Activated CD8-positive, alpha-beta T cell treated with anti-CD3 and anti-CD28 coated beads for 36 hours (primary cell): ENCODE measurements at regions not wholly inside any gene's neighbourhood (a gene's known extent, or its start where the extent isn't known, plus 50 kb on each side); places are given as distances from the start of the nearest gene placed in this dataset.

Source experiments
- ATAC-seq: fragments of 200-7000 bp; cut with Tn5 transposase; one replicate; pipeline ENCODE4 v1.10.0; 2021; ENCODE audit warnings: mild to moderate bottlenecking, moderate library complexity
- CTCF ChIA-PET: fragments of 350-600 bp; sonication (Branson Sonifier 250); formaldehyde crosslinking; loops from one replicate; lab custom pipeline; 2021; ENCODE audit warnings: antibody characterized with exemption; lab: Charles Lee
- POLR2A ChIA-PET: fragments of 350-600 bp; sonication (Branson Sonifier 250); formaldehyde crosslinking; loops from one replicate; lab custom pipeline; 2021; ENCODE audit warnings: antibody characterized with exemption; lab: Charles Lee
- DNase-seq: peaks from one replicate; pipeline ENCODE4 v3.0.0-alpha.2; 2020
- H3K27ac Mint-ChIP-seq: one replicate; pipeline ENCODE4 v1.8.0; 2021; ENCODE audit warnings: mild to moderate bottlenecking, mixed read lengths
- H3K27me3 Mint-ChIP-seq: one replicate; pipeline ENCODE4 v1.8.0; 2021; ENCODE audit warnings: mixed read lengths
- H3K36me3 Mint-ChIP-seq: one replicate; pipeline ENCODE4 v1.8.0; 2021; ENCODE audit warnings: low read depth, mixed read lengths
- H3K4me1 Mint-ChIP-seq: one replicate; pipeline ENCODE4 v1.8.0; 2021; ENCODE audit warnings: low read depth, mixed read lengths
- H3K4me3 Mint-ChIP-seq: one replicate; pipeline ENCODE4 v1.8.0; 2021; ENCODE audit warnings: mild to moderate bottlenecking, moderate library complexity, mixed read lengths
- H3K9me3 Mint-ChIP-seq: one replicate; pipeline ENCODE4 v1.8.0; 2021; ENCODE audit warnings: mixed read lengths
- intact Hi-C: fragments of 100-400 bp; cut with micrococcal nuclease; formaldehyde crosslinking; loops from one replicate; pipeline ENCODE4 v1.10.0; 2022
- TF ChIP-seq, protein P1 (sequence below): fragments of 200-600 bp; IDR thresholded peaks from one replicate; pipeline ENCODE4 v1.8.0; 2022; ENCODE audit warnings: antibody characterized with exemption, mild to moderate bottlenecking

DNA sequence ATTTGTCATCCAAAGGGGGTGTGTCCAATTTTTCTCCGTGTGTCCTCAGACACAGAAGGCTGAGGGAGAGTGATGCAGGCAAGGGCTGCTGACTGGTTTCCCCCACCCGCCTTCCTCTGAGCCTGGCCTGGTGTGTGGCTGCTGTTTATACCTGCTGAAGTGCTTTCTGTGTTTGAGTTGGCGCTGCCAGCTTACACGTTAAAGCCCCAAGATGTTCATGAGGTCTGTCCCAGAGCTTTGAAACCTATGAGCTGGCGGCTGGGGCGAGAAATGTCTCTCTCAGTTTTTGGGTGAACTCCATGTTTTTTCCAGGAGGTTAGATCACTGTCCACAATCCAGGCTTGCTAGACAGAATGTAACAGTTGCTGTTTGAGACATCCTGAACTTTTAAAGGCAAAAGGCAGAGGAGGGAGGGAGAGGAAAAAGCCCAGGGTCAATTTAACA lies 69.0 kb upstream of the CCN2 start:
- POLR2A ChIA-PET: no interaction called here
- no peak overlapping the region for H3K27ac Mint-ChIP-seq
- no peaks in the 10 kb centered on the region for H3K9me3 Mint-ChIP-seq
- H3K36me3 Mint-ChIP-seq: no peaks in the 10 kb centered on the region
- H3K27me3 Mint-ChIP-seq: peaks cover 3% of the 10 kb centered on the region
- no peak for DNase-seq
- CTCF ChIA-PET: no interaction called here
- TF ChIP-seq, protein P1, sequence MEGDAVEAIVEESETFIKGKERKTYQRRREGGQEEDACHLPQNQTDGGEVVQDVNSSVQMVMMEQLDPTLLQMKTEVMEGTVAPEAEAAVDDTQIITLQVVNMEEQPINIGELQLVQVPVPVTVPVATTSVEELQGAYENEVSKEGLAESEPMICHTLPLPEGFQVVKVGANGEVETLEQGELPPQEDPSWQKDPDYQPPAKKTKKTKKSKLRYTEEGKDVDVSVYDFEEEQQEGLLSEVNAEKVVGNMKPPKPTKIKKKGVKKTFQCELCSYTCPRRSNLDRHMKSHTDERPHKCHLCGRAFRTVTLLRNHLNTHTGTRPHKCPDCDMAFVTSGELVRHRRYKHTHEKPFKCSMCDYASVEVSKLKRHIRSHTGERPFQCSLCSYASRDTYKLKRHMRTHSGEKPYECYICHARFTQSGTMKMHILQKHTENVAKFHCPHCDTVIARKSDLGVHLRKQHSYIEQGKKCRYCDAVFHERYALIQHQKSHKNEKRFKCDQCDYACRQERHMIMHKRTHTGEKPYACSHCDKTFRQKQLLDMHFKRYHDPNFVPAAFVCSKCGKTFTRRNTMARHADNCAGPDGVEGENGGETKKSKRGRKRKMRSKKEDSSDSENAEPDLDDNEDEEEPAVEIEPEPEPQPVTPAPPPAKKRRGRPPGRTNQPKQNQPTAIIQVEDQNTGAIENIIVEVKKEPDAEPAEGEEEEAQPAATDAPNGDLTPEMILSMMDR: no peak
- intact Hi-C loops: no loop called here
- ATAC-seq: no peak
- H3K4me1 Mint-ChIP-seq: no peaks in the 10 kb centered on the region
- H3K4me3 Mint-ChIP-seq: no peak overlapping the region

DNA sequence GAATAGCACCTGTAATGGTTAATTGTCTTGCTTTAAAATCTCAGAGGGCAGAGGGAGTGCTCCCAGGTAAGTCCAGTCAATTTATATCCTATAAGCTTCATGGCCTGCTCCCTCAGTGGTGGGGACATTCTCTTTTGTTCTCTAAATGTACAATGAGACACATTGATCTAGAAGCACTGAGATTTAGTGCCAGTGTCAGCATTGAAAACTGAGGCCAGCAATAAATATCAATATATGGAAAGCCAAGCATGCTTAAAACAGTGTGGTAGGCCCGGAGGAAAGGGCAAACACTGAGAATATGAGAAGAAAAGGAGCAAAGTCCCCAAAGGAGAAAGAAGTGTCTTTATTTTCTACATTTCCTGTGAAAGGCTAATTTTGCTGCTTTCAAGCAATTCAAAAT lies 68.4 kb upstream of the CCN2 start:
- ChIA-PET POLR2A (no interaction called here), CTCF (no interaction called here)
- ATAC-seq: no peak
- intact Hi-C loops: no loop called here
- H3K27ac Mint-ChIP-seq: no peak overlapping the region
- peaks cover 2% of the 10 kb centered on the region for H3K27me3 Mint-ChIP-seq
- TF ChIP-seq, protein P1: no peak
- no peak overlapping the region for H3K4me3 Mint-ChIP-seq
- no peaks in the 10 kb centered on the region for H3K36me3 Mint-ChIP-seq
- DNase-seq: no peak
- H3K4me1 Mint-ChIP-seq: no peaks in the 10 kb centered on the region
- H3K9me3 Mint-ChIP-seq: no peaks in the 10 kb centered on the region

DNA sequence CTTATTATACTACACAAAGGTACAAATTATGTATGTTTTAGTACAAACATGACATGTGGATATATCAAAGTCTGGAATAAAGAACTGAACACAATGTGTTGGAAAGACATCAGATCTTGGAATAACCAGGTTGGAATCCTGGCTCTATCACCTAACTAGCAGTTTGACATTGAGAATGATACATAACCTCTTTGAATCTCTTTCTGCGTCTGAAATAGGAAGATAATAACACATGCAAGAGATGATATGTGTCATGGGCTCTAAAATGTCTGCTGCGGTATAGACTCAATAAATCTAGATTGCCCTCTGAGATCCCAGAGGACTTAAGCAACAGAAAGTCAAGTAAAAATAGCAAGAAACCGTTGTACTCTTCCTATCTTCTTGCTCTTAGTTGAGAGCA lies 66.8 kb upstream of the CCN2 start:
- intact Hi-C loops: no loop called here
- DNase-seq (no peak), ATAC-seq (no peak)
- Mint-ChIP-seq H3K36me3 (no peaks in the 10 kb centered on the region), H3K27ac (no peak overlapping the region), H3K4me3 (no peak overlapping the region), H3K9me3 (no peaks in the 10 kb centered on the region), H3K4me1 (no peaks in the 10 kb centered on the region), H3K27me3 (no peaks in the 10 kb centered on the region)
- CTCF ChIA-PET: no interaction called here
- TF ChIP-seq, protein P1: no peak
- POLR2A ChIA-PET: no interaction called here

DNA sequence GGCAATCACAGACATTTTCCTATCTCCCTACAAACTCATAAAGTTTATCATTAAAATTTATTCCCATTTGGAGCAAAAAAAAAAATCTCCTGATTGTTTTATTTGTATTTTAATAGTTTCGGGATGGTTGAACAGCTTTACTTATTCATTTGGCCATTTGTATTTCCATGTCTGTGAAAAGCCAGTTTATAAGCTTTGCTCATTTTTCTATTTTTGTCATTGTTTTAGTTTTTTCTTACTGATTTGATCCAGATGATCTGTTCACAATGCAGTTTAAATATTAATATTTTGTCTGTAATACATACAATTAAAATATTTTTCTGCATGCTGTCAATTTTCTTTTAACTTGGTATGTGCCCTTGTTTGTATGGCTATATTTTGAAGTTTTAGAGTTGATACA lies 65.2 kb upstream of the CCN2 start:
- CTCF ChIA-PET: no interaction called here
- TF ChIP-seq, protein P1: no peak
- no peak for ATAC-seq

DNA sequence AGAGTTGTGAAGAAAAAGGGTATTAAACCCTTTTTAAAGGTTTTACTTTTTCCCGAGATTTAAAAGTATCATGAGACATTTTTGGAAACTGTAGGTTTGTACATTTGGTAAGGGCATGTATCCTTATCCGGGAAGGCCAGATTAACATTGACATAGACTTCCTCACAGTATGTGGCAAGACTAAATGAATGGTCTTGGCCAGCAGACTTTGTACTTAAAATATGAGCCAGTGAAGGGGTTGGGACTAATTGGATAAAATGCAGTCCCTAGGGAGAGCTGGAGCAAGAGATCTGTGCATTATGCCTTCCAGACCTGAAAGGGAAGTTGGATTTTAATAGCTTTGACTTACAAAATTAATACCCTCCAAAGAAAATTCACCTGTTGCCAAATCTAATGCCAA lies 60.4 kb upstream of the CCN2 start:
- Mint-ChIP-seq H3K27ac (no peak overlapping the region), H3K4me3 (no peak overlapping the region), H3K4me1 (no peaks in the 10 kb centered on the region), H3K9me3 (no peaks in the 10 kb centered on the region), H3K36me3 (no peaks in the 10 kb centered on the region), H3K27me3 (no peaks in the 10 kb centered on the region)
- TF ChIP-seq, protein P1: no peak
- DNase-seq (no peak), ATAC-seq (no peak)
- intact Hi-C loops: no loop called here
- CTCF ChIA-PET: no interaction called here
- POLR2A ChIA-PET: no interaction called here

More for the DNA sequence above, 65.2 kb upstream of the CCN2 start:
- no peaks in the 10 kb centered on the region for H3K4me1 Mint-ChIP-seq
- no peaks in the 10 kb centered on the region for H3K36me3 Mint-ChIP-seq
- no peak overlapping the region for H3K27ac Mint-ChIP-seq
- no peaks in the 10 kb centered on the region for H3K27me3 Mint-ChIP-seq
- no peak for DNase-seq
- H3K4me3 Mint-ChIP-seq: no peak overlapping the region
- POLR2A ChIA-PET: no interaction called here
- no peaks in the 10 kb centered on the region for H3K9me3 Mint-ChIP-seq
- intact Hi-C loops: no loop called here
